ENCODE measurements at regions not wholly inside any gene's neighbourhood (a gene's known extent, or its start where the extent isn't known, plus 50 kb on each side); places are given as distances from the start of the nearest gene placed in this dataset.

DNA sequence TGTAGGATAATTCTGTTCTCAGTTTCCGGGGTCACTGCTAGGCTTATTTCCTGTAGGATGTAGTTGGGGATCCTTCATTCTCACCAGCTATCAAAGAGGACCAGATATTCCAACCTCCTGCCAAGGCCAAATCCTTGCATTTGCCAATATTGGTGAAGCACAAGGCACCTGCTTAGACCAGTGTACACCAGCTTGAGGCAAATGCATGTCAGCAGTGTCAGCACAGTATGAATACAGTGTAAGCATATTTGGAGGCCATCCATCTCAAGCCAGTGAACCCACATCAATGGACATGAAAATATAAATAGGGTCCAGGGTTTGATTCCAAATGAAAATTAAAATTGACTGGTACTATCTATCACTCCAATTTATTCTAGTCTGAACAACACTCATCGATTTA, 88.0 kb upstream of the MAPRE2 start:
- TF ChIP-seq, protein P1, sequence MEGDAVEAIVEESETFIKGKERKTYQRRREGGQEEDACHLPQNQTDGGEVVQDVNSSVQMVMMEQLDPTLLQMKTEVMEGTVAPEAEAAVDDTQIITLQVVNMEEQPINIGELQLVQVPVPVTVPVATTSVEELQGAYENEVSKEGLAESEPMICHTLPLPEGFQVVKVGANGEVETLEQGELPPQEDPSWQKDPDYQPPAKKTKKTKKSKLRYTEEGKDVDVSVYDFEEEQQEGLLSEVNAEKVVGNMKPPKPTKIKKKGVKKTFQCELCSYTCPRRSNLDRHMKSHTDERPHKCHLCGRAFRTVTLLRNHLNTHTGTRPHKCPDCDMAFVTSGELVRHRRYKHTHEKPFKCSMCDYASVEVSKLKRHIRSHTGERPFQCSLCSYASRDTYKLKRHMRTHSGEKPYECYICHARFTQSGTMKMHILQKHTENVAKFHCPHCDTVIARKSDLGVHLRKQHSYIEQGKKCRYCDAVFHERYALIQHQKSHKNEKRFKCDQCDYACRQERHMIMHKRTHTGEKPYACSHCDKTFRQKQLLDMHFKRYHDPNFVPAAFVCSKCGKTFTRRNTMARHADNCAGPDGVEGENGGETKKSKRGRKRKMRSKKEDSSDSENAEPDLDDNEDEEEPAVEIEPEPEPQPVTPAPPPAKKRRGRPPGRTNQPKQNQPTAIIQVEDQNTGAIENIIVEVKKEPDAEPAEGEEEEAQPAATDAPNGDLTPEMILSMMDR (conservative IDR thresholded peaks at IDR 0.05; ENCODE audit: low read depth, low read length), result no peak
- TF ChIP-seq BHLHE40 (IDR thresholded peaks at IDR 0.05; ENCODE audit: low read depth, low read length) (no peak), RFX5 (IDR thresholded peaks at IDR 0.05; ENCODE audit: low read depth, low read length) (no peak), RAD21 (IDR thresholded peaks at IDR 0.05; ENCODE audit: low read length) (no peak), POLR2A (IDR thresholded peaks at IDR 0.05; ENCODE audit: low read depth, low read length) (no peak), CEBPB (IDR thresholded peaks at IDR 0.05; ENCODE audit: low read depth, low read length) (no peak), CHD1 (IDR thresholded peaks at IDR 0.05; ENCODE audit: low read depth, low read length) (no peak), RCOR1 (IDR thresholded peaks at IDR 0.05; ENCODE audit: insufficient replicate concordance, low read length) (no peak)
